Adrenal gland (tissue), 9 donors: ENCODE measurements at regions not wholly inside any gene's neighbourhood (a gene's known extent, or its start where the extent isn't known, plus 50 kb on each side); places are given as distances from the start of the nearest gene placed in this dataset.

Experiments
- DNase-seq, 7 donors: peaks; one replicate each; pipeline ENCODE4 v3.0.0-alpha.2; 2019 to 2020
- H3K27ac ChIP-seq, 5 donors: fragments of 200-600 bp; sonication (generic) in 4 of 5; 1 replicate in 3 of 5; 2 replicates in 2 of 5; pipeline versions ENCODE4 v1.5.1 to v1.8.0; 2016 to 2020; ENCODE audit warnings: mild to moderate bottlenecking in 1 of 5
- H3K27me3 ChIP-seq: fragments of 200-600 bp; 2 replicates; pipeline ENCODE4 v1.8.0; 2021
- H3K36me3 ChIP-seq, 2 donors: fragments of 200-600 bp; replicated peaks in 1 of 2; 1 replicate in 1 of 2; 2 replicates in 1 of 2; pipeline versions ENCODE4 v1.5.1 to v1.8.0; 2018 to 2022
- H3K4me1 ChIP-seq, 2 donors: fragments of 200-600 bp; replicated peaks in 1 of 2; 1 replicate in 1 of 2; 2 replicates in 1 of 2; pipeline versions ENCODE4 v1.5.1 to v1.8.0; 2018 to 2021
- H3K4me3 ChIP-seq, 4 donors: fragments of 200-600 bp; sonication (generic) in 3 of 4; one replicate each; pipeline ENCODE4 v1.5.1; 2016 to 2018
- H3K9me3 ChIP-seq, 3 donors: fragments of 200-600 bp; sonication (generic) in 1 of 3; replicated peaks in 1 of 3; 1 replicate in 2 of 3; 2 replicates in 1 of 3; pipeline versions ENCODE4 v1.5.1 to v1.8.0; 2016 to 2021
- POLR2A ChIP-seq, 2 donors: fragments of 450-650 bp; IDR thresholded peaks; one replicate each; pipeline ENCODE4 v1.6.1; 2017; ENCODE audit warnings: antibody characterized with exemption in 2 of 2, mild to moderate bottlenecking in 2 of 2, moderate library complexity in 1 of 2
- WGBS, 4 donors: extraction: QIAGEN DNeasy Blood & Tissue Kit in 2 of 4; methylation state at CpG; one replicate each; pipeline versions ENCODE4 v1.1.5 to v1.1.7; 2013 to 2017; 5-methylcytosine and 5-hydroxymethylcytosine counted together
- intact Hi-C, 2 donors: fragments of 100-400 bp; cut with DNase I; formaldehyde crosslinking; loops; one replicate each; pipeline versions ENCODE4 v1.14.1 to v1.15.0; 2022 to 2023
- TF ChIP-seq, protein P1 (sequence below), 6 experiments: fragments of 450-650 bp in 4 of 6; fragments of 200-600 bp in 2 of 6; sonication (generic) in 1 of 6; IDR thresholded peaks; 1 replicate in 5 of 6; 2 replicates in 1 of 6; pipeline versions ENCODE4 v1.5.1 to v1.8.0; 2016 to 2021; ENCODE audit warnings: antibody characterized with exemption in 6 of 6, mild to moderate bottlenecking in 2 of 6, moderate library complexity in 1 of 6
- donor health status: healthy with polysubstance abuse.
- donor health status: Bipolar disorder and iron deficiency.
- donor health status: DM: yes; HTN: yes; CAD: no.
- donor health status: DM: no; HTN: no; CAD: no.
- donor health status: DM: no; HTN: no; CAD: no.

DNA sequence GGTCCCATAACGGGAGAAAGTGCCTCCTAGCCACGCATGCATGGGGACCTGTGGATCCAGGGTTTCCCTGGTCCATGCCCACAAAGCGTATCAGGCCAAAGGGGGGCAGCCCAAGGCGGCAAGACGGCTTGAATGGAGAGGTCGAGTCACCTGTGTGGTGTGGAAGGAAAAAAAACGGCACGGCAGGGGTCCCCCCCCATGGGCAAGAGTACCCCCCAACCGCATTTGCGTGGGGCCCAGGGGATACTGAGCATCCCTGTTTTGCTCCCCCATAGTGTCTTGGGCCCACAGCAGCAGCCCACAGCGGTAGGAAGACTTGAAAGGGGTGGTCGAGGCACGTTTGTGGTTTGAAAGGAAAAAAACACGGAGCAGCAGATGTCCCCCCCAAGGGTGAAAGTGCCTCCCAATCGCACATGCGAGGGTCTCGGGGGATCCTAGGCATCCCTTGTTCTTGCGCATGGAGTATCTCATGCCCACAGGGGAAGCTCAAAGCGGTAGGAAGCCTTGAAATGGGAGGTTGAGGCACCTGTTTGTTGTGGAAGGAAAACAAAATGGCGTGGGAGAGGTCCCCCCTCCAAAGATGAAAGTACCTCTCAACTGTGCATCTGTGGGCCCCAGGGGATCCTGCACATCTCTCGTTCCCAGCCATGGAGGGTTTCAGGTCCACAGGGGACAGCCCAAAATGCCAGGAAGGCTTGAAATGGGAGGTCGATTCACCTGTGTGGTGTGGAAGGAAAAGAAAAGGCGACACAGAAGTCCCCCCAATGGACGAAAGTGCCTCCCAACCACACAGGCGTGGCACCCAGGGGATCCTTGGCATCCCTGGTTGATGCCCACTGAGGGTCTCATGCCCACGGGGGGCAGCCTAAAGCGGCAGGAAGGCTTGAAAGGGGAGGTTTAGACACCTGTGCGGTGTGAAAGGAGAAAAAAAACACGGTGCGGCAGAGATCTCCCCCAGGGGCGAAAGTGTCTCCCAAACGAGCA lies 577.5 kb downstream of the ALG10 start:
- TF ChIP-seq, protein P1, sequence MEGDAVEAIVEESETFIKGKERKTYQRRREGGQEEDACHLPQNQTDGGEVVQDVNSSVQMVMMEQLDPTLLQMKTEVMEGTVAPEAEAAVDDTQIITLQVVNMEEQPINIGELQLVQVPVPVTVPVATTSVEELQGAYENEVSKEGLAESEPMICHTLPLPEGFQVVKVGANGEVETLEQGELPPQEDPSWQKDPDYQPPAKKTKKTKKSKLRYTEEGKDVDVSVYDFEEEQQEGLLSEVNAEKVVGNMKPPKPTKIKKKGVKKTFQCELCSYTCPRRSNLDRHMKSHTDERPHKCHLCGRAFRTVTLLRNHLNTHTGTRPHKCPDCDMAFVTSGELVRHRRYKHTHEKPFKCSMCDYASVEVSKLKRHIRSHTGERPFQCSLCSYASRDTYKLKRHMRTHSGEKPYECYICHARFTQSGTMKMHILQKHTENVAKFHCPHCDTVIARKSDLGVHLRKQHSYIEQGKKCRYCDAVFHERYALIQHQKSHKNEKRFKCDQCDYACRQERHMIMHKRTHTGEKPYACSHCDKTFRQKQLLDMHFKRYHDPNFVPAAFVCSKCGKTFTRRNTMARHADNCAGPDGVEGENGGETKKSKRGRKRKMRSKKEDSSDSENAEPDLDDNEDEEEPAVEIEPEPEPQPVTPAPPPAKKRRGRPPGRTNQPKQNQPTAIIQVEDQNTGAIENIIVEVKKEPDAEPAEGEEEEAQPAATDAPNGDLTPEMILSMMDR (IDR thresholded peaks at IDR 0.05), result no peak
- TF ChIP-seq POLR2A (IDR thresholded peaks at IDR 0.05), result no peak
- Histone ChIP-seq H3K4me3 (no peak overlapping the region), H3K9me3 (peaks cover 0 to 10% (median 0%) of the 10 kb centered on the region in 3 donors), H3K36me3 (no peaks in the 10 kb centered on the region), H3K27me3 (no peaks in the 10 kb centered on the region), H3K27ac (no peak overlapping the region), H3K4me1 (no peaks in the 10 kb centered on the region)
- 60 to 63% (median 62%) methylated on average over 24 to 32 of the region's 32 CpGs for WGBS, 4 donors
- intact Hi-C loops, result no loop called here
- DNase-seq, result peak in 1 of 7 donors; percentile 24

DNA sequence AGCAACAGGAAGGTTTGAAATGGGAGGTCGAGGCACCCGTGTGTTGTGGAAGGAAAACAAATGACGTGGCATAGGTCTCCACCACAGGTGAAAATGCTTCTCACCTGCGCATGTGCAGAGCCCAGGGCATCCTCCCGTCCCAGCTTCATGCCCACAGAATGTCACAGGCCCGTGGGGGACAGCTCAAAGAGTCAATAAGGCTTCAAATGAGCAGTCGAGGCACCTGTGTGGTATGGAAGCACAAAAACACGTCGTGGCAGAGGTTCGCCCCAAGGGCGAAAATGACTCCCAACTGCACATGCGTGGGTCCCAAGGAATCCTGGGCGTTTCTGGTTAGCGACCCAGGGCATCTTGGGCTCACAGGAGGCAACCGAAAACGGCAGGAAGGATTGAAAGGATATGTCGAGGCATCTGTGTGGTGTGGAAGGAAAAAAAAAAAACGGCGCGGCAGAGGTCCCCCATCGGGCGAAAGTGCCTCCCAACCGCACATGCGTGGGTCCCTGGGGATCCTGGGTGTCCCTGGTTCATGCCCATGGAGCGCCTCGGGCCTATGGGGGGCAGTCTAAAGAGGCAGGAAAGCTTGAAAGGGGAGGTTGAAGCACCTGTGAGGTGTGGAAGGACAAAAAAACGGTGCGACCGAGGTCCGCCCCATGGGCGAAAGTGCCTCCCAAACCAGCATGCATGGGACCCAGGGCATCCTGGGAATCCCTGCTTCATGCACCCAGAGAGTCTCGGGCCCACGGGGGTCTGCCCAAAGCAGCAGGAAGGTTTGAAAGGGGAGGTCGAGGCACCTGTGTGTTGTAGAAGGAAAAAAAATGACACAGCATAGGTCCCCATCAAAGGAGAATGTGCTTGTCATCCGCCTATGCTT lies 578.5 kb downstream of the ALG10 start:
- H3K4me3 ChIP-seq, result no peak overlapping the region
- DNase-seq, result peak in 1 of 7 donors; percentile 35
- intact Hi-C loops, result no loop called here
- no peaks in the 10 kb centered on the region for H3K27me3 ChIP-seq
- TF ChIP-seq, protein P1 (IDR thresholded peaks at IDR 0.05), result no peak
- TF ChIP-seq POLR2A (IDR thresholded peaks at IDR 0.05), result no peak
- no peaks in the 10 kb centered on the region for H3K9me3 ChIP-seq
- no peaks in the 10 kb centered on the region for H3K4me1 ChIP-seq
- no peak overlapping the region for H3K27ac ChIP-seq
- WGBS, 4 donors, result 58 to 66% (median 61%) methylated on average over 32 to 35 of the region's 35 CpGs
- H3K36me3 ChIP-seq, result no peaks in the 10 kb centered on the region

DNA sequence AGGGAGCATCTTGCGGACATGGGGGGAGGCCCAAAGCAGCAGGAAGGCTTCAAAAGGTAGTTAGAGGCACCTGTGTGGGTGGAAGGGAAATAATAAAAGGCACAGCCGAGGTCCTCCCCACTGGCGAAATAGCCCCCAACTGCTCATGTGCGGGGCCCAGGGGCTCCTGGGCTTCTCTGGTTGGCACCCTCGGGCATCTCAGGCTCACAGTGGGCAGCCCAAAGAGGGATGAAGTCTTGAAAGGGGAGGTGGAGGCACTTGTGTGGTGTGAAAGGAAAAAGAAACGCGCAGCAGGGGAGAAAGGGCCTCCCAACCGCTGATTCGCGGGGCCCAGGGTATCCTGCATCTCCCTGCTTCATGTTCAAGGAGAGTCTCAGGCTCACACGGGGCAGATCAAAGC lies 579.4 kb downstream of the ALG10 start:
- no peaks in the 10 kb centered on the region for H3K27me3 ChIP-seq
- H3K9me3 ChIP-seq, result no peaks in the 10 kb centered on the region
- no peak overlapping the region for H3K27ac ChIP-seq
- H3K4me3 ChIP-seq, result no peak overlapping the region
- DNase-seq, result peak in 1 of 7 donors; percentile 17
- TF ChIP-seq, protein P1 (IDR thresholded peaks at IDR 0.05), result no peak
- TF ChIP-seq POLR2A (IDR thresholded peaks at IDR 0.05), result no peak
- intact Hi-C loops, result no loop called here
- H3K4me1 ChIP-seq, result no peaks in the 10 kb centered on the region
- no peaks in the 10 kb centered on the region for H3K36me3 ChIP-seq
- WGBS, 4 donors, result 53 to 64% (median 57%) methylated on average over 11 of the region's 11 CpGs
